Fibroblast of upper back skin (primary cell): ENCODE measurements at regions not wholly inside any gene's neighbourhood (a gene's known extent, or its start where the extent isn't known, plus 50 kb on each side); places are given as distances from the start of the nearest gene placed in this dataset.

Experiments used
- DNase-seq: peaks from one replicate; pipeline ENCODE4 v3.0.0-alpha.2; 2013

GRCh38 chr18:10231220-10231619 lies 223.2 kb upstream of the APCDD1 start:
- no peak for DNase-seq

GRCh38 chr18:10232062-10232461 lies 222.4 kb upstream of the APCDD1 start:
- DNase-seq, result no peak

GRCh38 chr18:10233082-10233875 lies 221.2 kb upstream of the APCDD1 start:
- DNase-seq, result no peak

GRCh38 chr18:10234281-10234680 lies 220.2 kb upstream of the APCDD1 start:
- DNase-seq, result no peak

GRCh38 chr18:10234912-10235660 lies 219.3 kb upstream of the APCDD1 start:
- DNase-seq, result peak; percentile 76

GRCh38 chr18:10235661-10235952 lies 218.8 kb upstream of the APCDD1 start:
- no peak for DNase-seq

GRCh38 chr18:10239103-10239502 lies 215.3 kb upstream of the APCDD1 start:
- peak; percentile 59 for DNase-seq

- no peak for DNase-seq
Measured at GRCh38 chr18:10239991-10240634, 214.3 kb upstream of the APCDD1 start.

- DNase-seq, result no peak
Measured at GRCh38 chr18:10240973-10241372, 213.5 kb upstream of the APCDD1 start.

GRCh38 chr18:10241579-10241978 lies 212.9 kb upstream of the APCDD1 start:
- peak; percentile 51 for DNase-seq

GRCh38 chr18:10242936-10243680 lies 211.3 kb upstream of the APCDD1 start:
- DNase-seq, result no peak

- DNase-seq, result no peak
Measured at GRCh38 chr18:10244341-10244740, 210.1 kb upstream of the APCDD1 start.

- no peak for DNase-seq
Measured at GRCh38 chr18:10245031-10245845, 209.2 kb upstream of the APCDD1 start.

- DNase-seq, result no peak
Measured at GRCh38 chr18:10245846-10246175, 208.6 kb upstream of the APCDD1 start.

- DNase-seq, result no peak
Measured at GRCh38 chr18:10247021-10247741, 207.3 kb upstream of the APCDD1 start.

- DNase-seq, result no peak
Measured at GRCh38 chr18:10247742-10248082, 206.7 kb upstream of the APCDD1 start.

- DNase-seq, result no peak
Measured at GRCh38 chr18:10248738-10249137, 205.7 kb upstream of the APCDD1 start.

- no peak for DNase-seq
Measured at GRCh38 chr18:10249270-10249669, 205.2 kb upstream of the APCDD1 start.

GRCh38 chr18:10249801-10250200 lies 204.6 kb upstream of the APCDD1 start:
- no peak for DNase-seq

- DNase-seq, result no peak
Measured at GRCh38 chr18:10252494-10252893, 201.9 kb upstream of the APCDD1 start.

- DNase-seq, result no peak
Measured at GRCh38 chr18:10252952-10253705, 201.3 kb upstream of the APCDD1 start.
